ENCODE measurements at regions not wholly inside any gene's neighbourhood (a gene's known extent, or its start where the extent isn't known, plus 50 kb on each side); places are given as distances from the start of the nearest gene placed in this dataset.

GRCh38 chr3:127520993-127521392, 69.5 kb downstream of the TPRA1 start:
- no peaks in the 10 kb centered on the region for H3K9me3 ChIP-seq

GRCh38 chr3:127518456-127519081, 72.0 kb downstream of the TPRA1 start:
- Histone ChIP-seq H3K27ac (no peak overlapping the region), H3K9me3 (no peaks in the 10 kb centered on the region), H3K4me3 (no peak overlapping the region), H3K27me3 (no peaks in the 10 kb centered on the region), H3K4me1 (no peaks in the 10 kb centered on the region), H3K36me3 (no peaks in the 10 kb centered on the region)
- TF ChIP-seq POLR2A (IDR thresholded peaks at IDR 0.05) (no peak), CTCF (IDR thresholded peaks at IDR 0.05) (no peak), POLR2AphosphoS5 (IDR thresholded peaks at IDR 0.05) (no peak)
- DNase-seq (ENCODE audit: low spot score in 2 of 2): no peak
- intact Hi-C loops (cut with DNase I; ENCODE audit: low total_unique reads): no loop called here

More at GRCh38 chr3:127520993-127521392, 69.5 kb downstream of the TPRA1 start:
- intact Hi-C loops (cut with DNase I; ENCODE audit: low total_unique reads): no loop called here
- TF ChIP-seq CTCF (IDR thresholded peaks at IDR 0.05) (no peak), POLR2AphosphoS5 (IDR thresholded peaks at IDR 0.05) (no peak), POLR2A (IDR thresholded peaks at IDR 0.05) (no peak)
- Histone ChIP-seq H3K27ac (no peak overlapping the region), H3K27me3 (peaks cover 0 to 1% of the 10 kb centered on the region in 2 donors), H3K4me3 (no peak overlapping the region), H3K4me1 (no peaks in the 10 kb centered on the region), H3K36me3 (no peaks in the 10 kb centered on the region)
- no peak for DNase-seq (ENCODE audit: low spot score in 2 of 2)

GRCh38 chr3:127512256-127512655, 78.3 kb downstream of the TPRA1 start:
- Histone ChIP-seq H3K9me3 (no peaks in the 10 kb centered on the region), H3K27ac (no peak overlapping the region), H3K27me3 (no peaks in the 10 kb centered on the region), H3K36me3 (no peaks in the 10 kb centered on the region), H3K4me3 (no peak overlapping the region), H3K4me1 (no peaks in the 10 kb centered on the region)
- DNase-seq (ENCODE audit: low spot score in 2 of 2): no peak
- intact Hi-C loops (cut with DNase I; ENCODE audit: low total_unique reads): no loop called here
- TF ChIP-seq CTCF (IDR thresholded peaks at IDR 0.05) (no peak), POLR2AphosphoS5 (IDR thresholded peaks at IDR 0.05) (no peak), POLR2A (IDR thresholded peaks at IDR 0.05) (no peak)

GRCh38 chr3:127501177-127501576, 89.4 kb downstream of the TPRA1 start:
- Histone ChIP-seq H3K27ac (no peak overlapping the region), H3K4me1 (no peaks in the 10 kb centered on the region), H3K27me3 (no peaks in the 10 kb centered on the region), H3K4me3 (no peak overlapping the region), H3K36me3 (no peaks in the 10 kb centered on the region), H3K9me3 (peaks cover 0 to 31% of the 10 kb centered on the region in 2 donors)
- DNase-seq (ENCODE audit: low spot score in 2 of 2): no peak
- intact Hi-C loops (cut with DNase I; ENCODE audit: low total_unique reads): no loop called here
- TF ChIP-seq CTCF (IDR thresholded peaks at IDR 0.05) (no peak), POLR2A (IDR thresholded peaks at IDR 0.05) (no peak), POLR2AphosphoS5 (IDR thresholded peaks at IDR 0.05) (no peak)

- no peak for TF ChIP-seq POLR2A (IDR thresholded peaks at IDR 0.05)
- TF ChIP-seq CTCF (IDR thresholded peaks at IDR 0.05): no peak
- no peak for TF ChIP-seq POLR2AphosphoS5 (IDR thresholded peaks at IDR 0.05)
- intact Hi-C loops (cut with DNase I; ENCODE audit: low total_unique reads): no loop called here
- Histone ChIP-seq H3K9me3 (peaks cover 0 to 31% of the 10 kb centered on the region in 2 donors), H3K27ac (no peak overlapping the region), H3K4me1 (no peaks in the 10 kb centered on the region), H3K4me3 (no peak overlapping the region), H3K27me3 (no peaks in the 10 kb centered on the region), H3K36me3 (no peaks in the 10 kb centered on the region)
- no peak for DNase-seq (ENCODE audit: low spot score in 2 of 2)
These were observed 92.9 kb downstream of the TPRA1 start for GRCh38 chr3:127497676-127498075.

Data from breast epithelium (tissue), 4 donors.